Transverse colon (tissue), 4 donors: ENCODE measurements at regions not wholly inside any gene's neighbourhood (a gene's known extent, or its start where the extent isn't known, plus 50 kb on each side); places are given as distances from the start of the nearest gene placed in this dataset.
"Not testable (repeated sequence)": the region's sequence is repeated elsewhere in the genome, so short reads cannot be mapped to it uniquely, and the experiment has no call there.

ENCODE experiments used
- DNase-seq: peaks from one replicate; pipeline ENCODE4 v3.0.0-alpha.2; 2019
- H3K27ac ChIP-seq, 4 donors: fragments of 200-600 bp; sonication (generic); 2 replicates each; pipeline ENCODE4 v1.5.1; 2016 to 2018; ENCODE audit warnings: inconsistent platforms in 4 of 4
- H3K27me3 ChIP-seq: fragments of 200-600 bp; sonication (generic); 2 replicates; pipeline ENCODE4 v1.5.1; 2017; ENCODE audit warnings: inconsistent platforms
- H3K36me3 ChIP-seq, 4 donors: fragments of 200-600 bp; sonication (generic); 2 replicates each; pipeline ENCODE4 v1.5.1; 2017 to 2019; ENCODE audit warnings: inconsistent platforms in 4 of 4
- H3K4me1 ChIP-seq, 4 donors: fragments of 200-600 bp; sonication (generic); 2 replicates each; pipeline ENCODE4 v1.5.1; 2017 to 2020; ENCODE audit warnings: inconsistent platforms in 4 of 4
- H3K4me3 ChIP-seq, 4 donors: fragments of 200-600 bp; sonication (generic); 1 replicate in 1 of 4; 2 replicates in 3 of 4; pipeline versions ENCODE4 v1.5.1 to v1.6.1; 2017 to 2019; ENCODE audit warnings: inconsistent platforms in 4 of 4
- H3K9me3 ChIP-seq, 2 donors: fragments of 200-600 bp; sonication (generic); 2 replicates each; pipeline ENCODE4 v1.5.1; 2017 to 2019; ENCODE audit warnings: inconsistent platforms in 2 of 2
- CTCF ChIP-seq, 5 experiments: fragments of 200-600 bp in 3 of 5; fragments of 450-650 bp in 2 of 5; sonication (generic) in 3 of 5; IDR thresholded peaks; 1 replicate in 2 of 5; 2 replicates in 3 of 5; pipeline ENCODE4 v1.5.1; 2016 to 2017; ENCODE audit warnings: antibody characterized with exemption in 5 of 5, inconsistent platforms in 3 of 5, mild to moderate bottlenecking in 2 of 5, moderate library complexity in 1 of 5
- EP300 ChIP-seq: sonication (generic); formaldehyde crosslinking; IDR thresholded peaks from one replicate; pipeline ENCODE4 v1.6.1; 2017; ENCODE audit warnings: antibody characterized with exemption, low read depth
- POLR2A ChIP-seq: fragments of 450-650 bp; IDR thresholded peaks from one replicate; pipeline ENCODE4 v1.6.1; 2016; ENCODE audit warnings: antibody characterized with exemption, mild to moderate bottlenecking, moderate library complexity
- POLR2AphosphoS5 ChIP-seq, 3 donors: sonication (generic); formaldehyde crosslinking; IDR thresholded peaks; one replicate each; pipeline ENCODE4 v1.6.1; 2016; ENCODE audit warnings: antibody characterized with exemption in 3 of 3
- WGBS, 2 donors: methylation state at CpG; one replicate each; pipeline ENCODE4 v1.1.5; 2018; ENCODE audit warnings: low coverage in 1 of 2; 5-methylcytosine and 5-hydroxymethylcytosine counted together
- in situ Hi-C, 4 donors: fragments of 200-750 bp; cut with MboI; loops; one replicate each; pipeline versions ENCODE4 v1.15.0 to v1.15.1; 2017; ENCODE audit warnings: low sequenced_read_pairs in 3 of 4, low pct_ligation_motif_present in 1 of 4, low pct_unique_long_range_greater_than_20kb in 1 of 4
- intact Hi-C: fragments of 100-400 bp; cut with DNase I; formaldehyde crosslinking; loops from one replicate; pipeline ENCODE4 v1.15.1; 2023; ENCODE audit warnings: low total_unique reads

GRCh38 chr4:55696424-55696823, 60.3 kb upstream of the NMU start:
- H3K4me3 ChIP-seq, H3K27me3 ChIP-seq, H3K9me3 ChIP-seq, intact Hi-C loops, H3K4me1 ChIP-seq, DNase-seq, in situ Hi-C loops, H3K36me3 ChIP-seq, H3K27ac ChIP-seq: not testable (repeated sequence)
- 84 to 97% methylated on average over 3 of the region's 3 CpGs for WGBS, 2 donors

DNA sequence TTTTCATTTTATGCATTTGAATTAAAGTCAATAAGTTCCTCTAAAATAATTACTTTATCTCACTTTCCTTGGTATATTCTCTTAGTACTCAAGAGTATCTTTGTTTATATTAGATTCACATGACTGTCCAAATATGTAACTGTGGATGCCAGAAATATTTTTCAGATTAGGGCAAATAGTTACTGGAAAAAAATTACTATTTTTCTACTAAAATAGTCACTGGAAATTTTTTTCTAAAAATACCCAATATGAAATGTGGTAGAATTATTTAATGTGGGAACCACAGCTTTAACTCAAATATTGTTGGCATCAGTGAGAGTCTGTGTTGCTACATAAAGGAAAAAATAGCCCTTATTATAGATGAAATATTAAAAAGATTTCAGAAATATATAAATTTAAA, 70.4 kb upstream of the NMU start:
- Histone ChIP-seq H3K36me3 (no peaks in the 10 kb centered on the region), H3K4me3 (no peak overlapping the region), H3K27ac (no peak overlapping the region), H3K27me3 (no peaks in the 10 kb centered on the region), H3K9me3 (no peaks in the 10 kb centered on the region), H3K4me1 (no peaks in the 10 kb centered on the region)
- in situ Hi-C loops (loop anchor here in 1 of 4 donors (25.0 kb wide), 1 partner anchor 106 kb away; the partner anchor contains the start of gene EXOC1L), intact Hi-C loops (no loop called here)
- no peak for TF ChIP-seq POLR2AphosphoS5 (IDR thresholded peaks at IDR 0.05)
- no peak for TF ChIP-seq CTCF (IDR thresholded peaks at IDR 0.05)
- TF ChIP-seq POLR2A: no peak
- TF ChIP-seq EP300: no peak
- DNase-seq: no peak

DNA sequence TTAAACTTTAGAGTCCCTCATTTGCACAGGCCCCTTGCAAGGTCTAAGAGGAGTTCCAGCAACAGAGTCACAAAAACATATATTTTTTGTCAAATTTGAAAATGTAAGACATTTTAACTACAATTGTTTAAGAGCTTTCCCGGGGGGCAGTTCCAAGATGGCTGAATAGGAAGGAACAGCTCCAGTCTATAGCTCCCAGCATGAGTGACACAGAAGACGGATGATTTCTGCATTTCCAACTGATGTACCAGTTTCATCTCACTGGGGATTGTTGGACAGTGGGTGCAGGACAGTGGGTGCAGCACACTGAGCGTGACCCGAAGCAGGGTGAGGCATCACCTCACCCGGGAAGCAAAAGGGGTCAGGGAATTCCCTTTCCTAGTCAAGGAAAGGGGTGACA, 71.4 kb upstream of the NMU start:
- Histone ChIP-seq H3K27me3 (no peaks in the 10 kb centered on the region), H3K36me3 (no peaks in the 10 kb centered on the region), H3K4me3 (no peak overlapping the region), H3K27ac (no peak overlapping the region), H3K4me1 (no peaks in the 10 kb centered on the region), H3K9me3 (no peaks in the 10 kb centered on the region)
- in situ Hi-C loops (loop anchor here in 1 of 4 donors (25.0 kb wide), 1 partner anchor 105 kb away; the partner anchor contains the start of gene EXOC1L), intact Hi-C loops (no loop called here)
- DNase-seq: no peak
- TF ChIP-seq EP300: no peak
- TF ChIP-seq POLR2A: no peak
- no peak for TF ChIP-seq POLR2AphosphoS5 (IDR thresholded peaks at IDR 0.05)
- TF ChIP-seq CTCF (IDR thresholded peaks at IDR 0.05): no peak
- WGBS, 2 donors: 17 to 93% methylated on average over 1 to 5 of the region's 5 CpGs

DNA sequence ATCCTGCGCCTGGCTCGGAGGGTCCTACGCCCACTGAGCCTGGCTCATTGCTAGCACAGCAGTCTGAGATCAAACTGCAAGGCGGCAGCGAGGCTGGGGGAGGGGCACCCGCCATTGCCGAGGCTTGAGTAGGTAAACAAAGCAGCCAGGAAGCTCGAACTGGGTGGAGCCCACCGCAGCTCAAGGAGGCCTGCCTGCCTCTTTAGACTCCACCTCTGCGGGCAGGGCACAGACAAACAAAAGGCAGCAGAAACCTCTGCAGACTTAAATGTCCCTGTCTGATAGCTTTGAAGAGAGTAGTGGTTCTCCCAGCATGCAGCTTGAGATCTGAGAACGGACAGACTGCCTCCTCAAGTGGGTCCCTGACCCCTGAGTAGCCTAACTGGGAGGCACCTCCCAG, 71.9 kb upstream of the NMU start:
- WGBS, 2 donors: 80% methylated on average over 9 of the region's 11 CpGs; no CpG with 5 or more reads in 1 of the 2 donors
- in situ Hi-C loops: loop anchor here in 1 of 4 donors (25.0 kb wide), 1 partner anchor 104 kb away; the partner anchor contains the start of gene EXOC1L
- intact Hi-C loops, H3K4me3 ChIP-seq, H3K27me3 ChIP-seq, H3K27ac ChIP-seq, DNase-seq, H3K9me3 ChIP-seq, H3K4me1 ChIP-seq, H3K36me3 ChIP-seq: not testable (repeated sequence)

DNA sequence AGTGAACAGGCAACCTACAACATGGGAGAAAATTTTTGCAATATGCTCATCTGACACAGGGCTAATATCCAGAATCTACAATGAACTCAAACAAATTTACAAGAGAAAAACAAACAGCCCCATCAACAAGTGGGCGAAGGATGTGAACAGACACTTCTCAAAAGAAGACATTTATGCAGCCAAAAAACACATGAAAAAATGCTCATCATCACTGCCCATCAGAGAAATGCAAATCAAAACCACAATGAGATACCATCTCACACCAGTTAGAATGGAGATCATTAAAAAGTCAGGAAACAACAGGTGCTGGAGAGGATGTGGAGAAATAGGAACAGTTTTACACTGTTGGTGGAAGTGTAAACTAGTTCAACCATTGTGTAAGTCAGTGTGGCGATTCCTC, 76.7 kb upstream of the NMU start:
- H3K4me1 ChIP-seq, DNase-seq, H3K4me3 ChIP-seq, H3K36me3 ChIP-seq, H3K27ac ChIP-seq, H3K27me3 ChIP-seq, intact Hi-C loops, H3K9me3 ChIP-seq: not testable (repeated sequence)
- in situ Hi-C loops: loop anchor here in 1 of 4 donors (25.0 kb wide), 1 partner anchor 99 kb away; the partner anchor contains the start of gene EXOC1L
- WGBS, 2 donors: 87 to 100% methylated on average over 1 to 2 of the region's 2 CpGs

GRCh38 chr4:55721651-55722050, 85.6 kb upstream of the NMU start:
- no peak overlapping the region for H3K4me3 ChIP-seq
- intact Hi-C loops: no loop called here
- in situ Hi-C loops: loop anchor here in 1 of 4 donors (25.0 kb wide), 1 partner anchor 91 kb away; the partner anchor contains the start of gene EXOC1L
- no peaks in the 10 kb centered on the region for H3K27me3 ChIP-seq
- no peaks in the 10 kb centered on the region for H3K4me1 ChIP-seq
- no peaks in the 10 kb centered on the region for H3K9me3 ChIP-seq
- DNase-seq: no peak
- H3K27ac ChIP-seq: no peak overlapping the region
- no peaks in the 10 kb centered on the region for H3K36me3 ChIP-seq
- TF ChIP-seq CTCF (IDR thresholded peaks at IDR 0.05) (no peak), POLR2AphosphoS5 (IDR thresholded peaks at IDR 0.05) (no peak)
